ENCODE measurements at regions not wholly inside any gene's neighbourhood (a gene's known extent, or its start where the extent isn't known, plus 50 kb on each side); places are given as distances from the start of the nearest gene placed in this dataset.

- no peaks in the 10 kb centered on the region for H3K9me3 ChIP-seq (ENCODE audit: low read length)
- TF ChIP-seq EZH2 (IDR thresholded peaks at IDR 0.05; ENCODE audit: borderline replicate concordance, insufficient read depth, low read length, poor library complexity, severe bottlenecking) (no peak), EP300 (conservative IDR thresholded peaks at IDR 0.05; ENCODE audit: poor library complexity, severe bottlenecking) (no peak), POLR2AphosphoS5 (IDR thresholded peaks at IDR 0.05) (no peak), MXI1 (conservative IDR thresholded peaks at IDR 0.05; ENCODE audit: poor library complexity, severe bottlenecking) (no peak)
- TF ChIP-seq, protein P1, sequence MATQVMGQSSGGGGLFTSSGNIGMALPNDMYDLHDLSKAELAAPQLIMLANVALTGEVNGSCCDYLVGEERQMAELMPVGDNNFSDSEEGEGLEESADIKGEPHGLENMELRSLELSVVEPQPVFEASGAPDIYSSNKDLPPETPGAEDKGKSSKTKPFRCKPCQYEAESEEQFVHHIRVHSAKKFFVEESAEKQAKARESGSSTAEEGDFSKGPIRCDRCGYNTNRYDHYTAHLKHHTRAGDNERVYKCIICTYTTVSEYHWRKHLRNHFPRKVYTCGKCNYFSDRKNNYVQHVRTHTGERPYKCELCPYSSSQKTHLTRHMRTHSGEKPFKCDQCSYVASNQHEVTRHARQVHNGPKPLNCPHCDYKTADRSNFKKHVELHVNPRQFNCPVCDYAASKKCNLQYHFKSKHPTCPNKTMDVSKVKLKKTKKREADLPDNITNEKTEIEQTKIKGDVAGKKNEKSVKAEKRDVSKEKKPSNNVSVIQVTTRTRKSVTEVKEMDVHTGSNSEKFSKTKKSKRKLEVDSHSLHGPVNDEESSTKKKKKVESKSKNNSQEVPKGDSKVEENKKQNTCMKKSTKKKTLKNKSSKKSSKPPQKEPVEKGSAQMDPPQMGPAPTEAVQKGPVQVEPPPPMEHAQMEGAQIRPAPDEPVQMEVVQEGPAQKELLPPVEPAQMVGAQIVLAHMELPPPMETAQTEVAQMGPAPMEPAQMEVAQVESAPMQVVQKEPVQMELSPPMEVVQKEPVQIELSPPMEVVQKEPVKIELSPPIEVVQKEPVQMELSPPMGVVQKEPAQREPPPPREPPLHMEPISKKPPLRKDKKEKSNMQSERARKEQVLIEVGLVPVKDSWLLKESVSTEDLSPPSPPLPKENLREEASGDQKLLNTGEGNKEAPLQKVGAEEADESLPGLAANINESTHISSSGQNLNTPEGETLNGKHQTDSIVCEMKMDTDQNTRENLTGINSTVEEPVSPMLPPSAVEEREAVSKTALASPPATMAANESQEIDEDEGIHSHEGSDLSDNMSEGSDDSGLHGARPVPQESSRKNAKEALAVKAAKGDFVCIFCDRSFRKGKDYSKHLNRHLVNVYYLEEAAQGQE (IDR thresholded peaks at IDR 0.05; ENCODE audit: borderline replicate concordance): no peak
- H3K4me3 ChIP-seq (ENCODE audit: low read length): no peak overlapping the region
- H3K27me3 ChIP-seq (ENCODE audit: insufficient read depth, low read depth, low read length): no peaks in the 10 kb centered on the region
- H2AFZ ChIP-seq (ENCODE audit: low read depth, low read length): no peak overlapping the region
- H3K79me2 ChIP-seq (replicated peaks; ENCODE audit: insufficient read depth, low read length): no peaks in the 10 kb centered on the region
- H4K20me1 ChIP-seq (ENCODE audit: insufficient read depth): no peaks in the 10 kb centered on the region
- H3F3A ChIP-seq (ENCODE audit: insufficient read depth, low read length, poor library complexity, severe bottlenecking): no peaks in the 10 kb centered on the region
- no peak overlapping the region for H3K27ac ChIP-seq (ENCODE audit: low read length)
- no peak overlapping the region for H3K4me2 ChIP-seq (ENCODE audit: low read length)
- H3K36me3 ChIP-seq (ENCODE audit: insufficient read depth, low read length): no peaks in the 10 kb centered on the region
- H3K9me2 ChIP-seq (ENCODE audit: insufficient read depth, low read length): no peaks in the 10 kb centered on the region
- H3K9ac ChIP-seq (ENCODE audit: low read length): no peak overlapping the region
Observed at GRCh38 chr12:97209997-97210396, 252.6 kb upstream of the RMST start.

DNA sequence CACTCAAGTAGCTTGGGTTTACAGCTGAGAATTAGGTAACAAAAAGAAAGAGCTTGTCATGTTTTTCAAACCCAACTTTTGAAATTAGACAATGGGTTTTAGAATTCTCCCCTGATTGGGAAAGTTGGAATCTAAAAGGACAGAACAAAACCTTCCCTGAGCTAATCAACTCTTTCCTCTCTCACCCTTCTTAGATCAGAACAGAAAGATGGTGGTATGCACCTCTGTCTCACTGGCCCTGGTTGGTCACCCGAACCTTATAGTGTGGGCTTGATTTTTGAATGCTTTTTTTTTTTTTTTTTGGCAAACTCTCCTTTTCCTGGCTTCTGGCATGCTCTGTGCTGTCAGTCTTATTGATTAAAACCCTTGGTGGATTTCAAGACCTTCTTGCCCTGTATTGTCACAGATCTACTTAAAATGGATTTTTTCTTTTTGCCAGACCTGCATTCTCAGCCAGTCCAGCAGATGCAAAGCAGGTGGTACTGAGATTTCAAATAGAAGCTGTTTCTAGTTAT, 251.1 kb upstream of the RMST start:
- H3K4me3 ChIP-seq (ENCODE audit: low read length): no peak overlapping the region
- no peaks in the 10 kb centered on the region for H4K20me1 ChIP-seq (ENCODE audit: insufficient read depth)
- TF ChIP-seq, protein P1 (IDR thresholded peaks at IDR 0.05; ENCODE audit: borderline replicate concordance): no peak
- TF ChIP-seq SMC3 (conservative IDR thresholded peaks at IDR 0.05; ENCODE audit: poor library complexity): no peak
- no peak for TF ChIP-seq EZH2 (IDR thresholded peaks at IDR 0.05; ENCODE audit: borderline replicate concordance, insufficient read depth, low read length, poor library complexity, severe bottlenecking)
- no peak for TF ChIP-seq CTCF (IDR thresholded peaks at IDR 0.05; ENCODE audit: poor library complexity, severe bottlenecking)
- TF ChIP-seq MXI1 (conservative IDR thresholded peaks at IDR 0.05; ENCODE audit: poor library complexity, severe bottlenecking): no peak
- TF ChIP-seq TAF1 (IDR thresholded peaks at IDR 0.05; ENCODE audit: low read depth): no peak
- TF ChIP-seq EP300 (conservative IDR thresholded peaks at IDR 0.05; ENCODE audit: poor library complexity, severe bottlenecking): no peak
- TF ChIP-seq POLR2AphosphoS5 (IDR thresholded peaks at IDR 0.05): no peak
- no peak for TF ChIP-seq RAD21 (conservative IDR thresholded peaks at IDR 0.05)
- H3K9me2 ChIP-seq (ENCODE audit: insufficient read depth, low read length): no peaks in the 10 kb centered on the region
- H3K27ac ChIP-seq (ENCODE audit: low read length): no peak overlapping the region
- H3K27me3 ChIP-seq (ENCODE audit: insufficient read depth, low read depth, low read length): no peaks in the 10 kb centered on the region
- H3F3A ChIP-seq (ENCODE audit: insufficient read depth, low read length, poor library complexity, severe bottlenecking): no peaks in the 10 kb centered on the region
- no peaks in the 10 kb centered on the region for H3K79me2 ChIP-seq (replicated peaks; ENCODE audit: insufficient read depth, low read length)
- no peak overlapping the region for H3K4me2 ChIP-seq (ENCODE audit: low read length)
- H2AFZ ChIP-seq (ENCODE audit: low read depth, low read length): no peak overlapping the region
- H3K9me3 ChIP-seq (ENCODE audit: low read length): no peaks in the 10 kb centered on the region
- H3K9ac ChIP-seq (ENCODE audit: low read length): no peak overlapping the region
- H3K36me3 ChIP-seq (ENCODE audit: insufficient read depth, low read length): no peaks in the 10 kb centered on the region

Measured in neural cell (in vitro differentiated cells).